ENCODE measurements at regions not wholly inside any gene's neighbourhood (a gene's known extent, or its start where the extent isn't known, plus 50 kb on each side); places are given as distances from the start of the nearest gene placed in this dataset.
A peak's percentile ranks its signal among the peaks of the same experiment; 100 is the strongest.

- DNase-seq (no peak), ATAC-seq (peak; percentile 44 to 77 (median 47))
- Histone ChIP-seq H3K27me3 (ENCODE audit: control insufficient read depth, insufficient read depth, low read length) (no peaks in the 10 kb centered on the region), H3K36me3 (ENCODE audit: control insufficient read depth, insufficient read depth, low read length) (no peaks in the 10 kb centered on the region), H3K4me3 (ENCODE audit: low read length) (no peak overlapping the region), H3K9me3 (ENCODE audit: control insufficient read depth, insufficient read depth, low read length) (peaks cover 15% of the 10 kb centered on the region), H3K27ac (ENCODE audit: low read length) (no peak overlapping the region), H3K4me1 (ENCODE audit: control insufficient read depth, insufficient read depth, low read length) (peaks cover 15% of the 10 kb centered on the region)
- intact Hi-C loops (cut with micrococcal nuclease): no loop called here
- Mint-ChIP-seq H3K4me1 (peaks cover 6 to 13% of the 10 kb centered on the region in 2 donors), H3K27ac (no peak overlapping the region), H3K36me3 (no peaks in the 10 kb centered on the region), H3K27me3 (ENCODE audit: low read depth in 2 of 2) (peaks cover 27 to 30% of the 10 kb centered on the region in 2 donors), H3K9me3 (peaks cover 0 to 6% of the 10 kb centered on the region in 2 donors), H3K4me3 (no peak overlapping the region)
- WGBS (ENCODE audit: insufficient coverage): 50% methylated on average over 7 of the region's 7 CpGs
- TF ChIP-seq, protein P1, sequence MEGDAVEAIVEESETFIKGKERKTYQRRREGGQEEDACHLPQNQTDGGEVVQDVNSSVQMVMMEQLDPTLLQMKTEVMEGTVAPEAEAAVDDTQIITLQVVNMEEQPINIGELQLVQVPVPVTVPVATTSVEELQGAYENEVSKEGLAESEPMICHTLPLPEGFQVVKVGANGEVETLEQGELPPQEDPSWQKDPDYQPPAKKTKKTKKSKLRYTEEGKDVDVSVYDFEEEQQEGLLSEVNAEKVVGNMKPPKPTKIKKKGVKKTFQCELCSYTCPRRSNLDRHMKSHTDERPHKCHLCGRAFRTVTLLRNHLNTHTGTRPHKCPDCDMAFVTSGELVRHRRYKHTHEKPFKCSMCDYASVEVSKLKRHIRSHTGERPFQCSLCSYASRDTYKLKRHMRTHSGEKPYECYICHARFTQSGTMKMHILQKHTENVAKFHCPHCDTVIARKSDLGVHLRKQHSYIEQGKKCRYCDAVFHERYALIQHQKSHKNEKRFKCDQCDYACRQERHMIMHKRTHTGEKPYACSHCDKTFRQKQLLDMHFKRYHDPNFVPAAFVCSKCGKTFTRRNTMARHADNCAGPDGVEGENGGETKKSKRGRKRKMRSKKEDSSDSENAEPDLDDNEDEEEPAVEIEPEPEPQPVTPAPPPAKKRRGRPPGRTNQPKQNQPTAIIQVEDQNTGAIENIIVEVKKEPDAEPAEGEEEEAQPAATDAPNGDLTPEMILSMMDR (IDR thresholded peaks at IDR 0.05): no peak
Observed at GRCh38 chr1:60963167-60963940, 119.0 kb upstream of the NFIA start.

- Mint-ChIP-seq H3K4me3 (no peak overlapping the region), H3K4me1 (peaks cover 6 to 13% of the 10 kb centered on the region in 2 donors), H3K27ac (no peak overlapping the region), H3K9me3 (peaks cover 0 to 2% of the 10 kb centered on the region in 2 donors), H3K36me3 (no peaks in the 10 kb centered on the region), H3K27me3 (ENCODE audit: low read depth in 2 of 2) (peaks cover 14 to 42% of the 10 kb centered on the region in 2 donors)
- H3K4me1 ChIP-seq (ENCODE audit: control insufficient read depth, insufficient read depth, low read length): peaks cover 15% of the 10 kb centered on the region
- H3K27ac ChIP-seq (ENCODE audit: low read length): no peak overlapping the region
- TF ChIP-seq, protein P1 (IDR thresholded peaks at IDR 0.05): no peak
- no peaks in the 10 kb centered on the region for H3K36me3 ChIP-seq (ENCODE audit: control insufficient read depth, insufficient read depth, low read length)
- DNase-seq (no peak), ATAC-seq (peak in 2 of 3 donors; percentile 44 to 45)
- no peak overlapping the region for H3K4me3 ChIP-seq (ENCODE audit: low read length)
- 53% methylated on average over 2 of the region's 2 CpGs for WGBS (ENCODE audit: insufficient coverage)
- intact Hi-C loops (cut with micrococcal nuclease): no loop called here
- H3K9me3 ChIP-seq (ENCODE audit: control insufficient read depth, insufficient read depth, low read length): peaks cover 15% of the 10 kb centered on the region
- H3K27me3 ChIP-seq (ENCODE audit: control insufficient read depth, insufficient read depth, low read length): no peaks in the 10 kb centered on the region
Observed at GRCh38 chr1:60960891-60961461, 121.4 kb upstream of the NFIA start.

- TF ChIP-seq, protein P1 (IDR thresholded peaks at IDR 0.05): no peak
- Mint-ChIP-seq H3K27ac (no peak overlapping the region), H3K36me3 (no peaks in the 10 kb centered on the region), H3K9me3 (no peaks in the 10 kb centered on the region), H3K4me3 (no peak overlapping the region), H3K4me1 (peaks cover 6 to 13% of the 10 kb centered on the region in 2 donors), H3K27me3 (ENCODE audit: low read depth in 2 of 2) (peaks cover 14 to 46% of the 10 kb centered on the region in 2 donors)
- H3K27me3 ChIP-seq (ENCODE audit: control insufficient read depth, insufficient read depth, low read length): no peaks in the 10 kb centered on the region
- H3K27ac ChIP-seq (ENCODE audit: low read length): no peak overlapping the region
- intact Hi-C loops (cut with micrococcal nuclease): no loop called here
- WGBS (ENCODE audit: insufficient coverage): 100% methylated on average over 1 of the region's 1 CpG
- H3K4me3 ChIP-seq (ENCODE audit: low read length): no peak overlapping the region
- peaks cover 15% of the 10 kb centered on the region for H3K4me1 ChIP-seq (ENCODE audit: control insufficient read depth, insufficient read depth, low read length)
- ATAC-seq (no peak), DNase-seq (no peak)
- H3K36me3 ChIP-seq (ENCODE audit: control insufficient read depth, insufficient read depth, low read length): no peaks in the 10 kb centered on the region
- peaks cover 3% of the 10 kb centered on the region for H3K9me3 ChIP-seq (ENCODE audit: control insufficient read depth, insufficient read depth, low read length)
Observed at GRCh38 chr1:60959701-60960100, 122.7 kb upstream of the NFIA start.
